Nephron progenitor cell (in vitro differentiated cells): ENCODE measurements at regions not wholly inside any gene's neighbourhood (a gene's known extent, or its start where the extent isn't known, plus 50 kb on each side); places are given as distances from the start of the nearest gene placed in this dataset.

Experiments
- DNase-seq: peaks from one replicate; pipeline ENCODE4 v3.0.0; 2021
- H3K27ac Mint-ChIP-seq: 2 replicates; pipeline ENCODE4 v1.8.0; 2021; ENCODE audit warnings: mild to moderate bottlenecking, moderate library complexity, mixed read lengths
- H3K27me3 Mint-ChIP-seq: 2 replicates; pipeline ENCODE4 v1.8.0; 2021; ENCODE audit warnings: mild to moderate bottlenecking, low read depth, mixed read lengths; ENCODE audit not compliant: poor library complexity
- H3K36me3 Mint-ChIP-seq: 2 replicates; pipeline ENCODE4 v1.8.0; 2021; ENCODE audit warnings: low read depth, mixed read lengths
- H3K4me1 Mint-ChIP-seq: 2 replicates; pipeline ENCODE4 v1.8.0; 2021; ENCODE audit warnings: mixed read lengths
- H3K4me3 Mint-ChIP-seq: 2 replicates; pipeline ENCODE4 v1.8.0; 2021; ENCODE audit warnings: mild to moderate bottlenecking, moderate library complexity, mixed read lengths
- H3K9me3 Mint-ChIP-seq: 2 replicates; pipeline ENCODE4 v1.8.0; 2021; ENCODE audit warnings: mild to moderate bottlenecking, moderate library complexity, mixed read lengths
- CTCF ChIP-seq: fragments of 200-600 bp; sonication (generic); IDR thresholded peaks from 2 replicates; pipeline ENCODE4 v1.5.0; 2021; ENCODE audit warnings: antibody characterized with exemption

- Mint-ChIP-seq H3K36me3 (no peaks in the 10 kb centered on the region), H3K27ac (no peak overlapping the region), H3K4me1 (peaks cover 19% of the 10 kb centered on the region), H3K4me3 (no peak overlapping the region), H3K9me3 (no peaks in the 10 kb centered on the region), H3K27me3 (peaks cover 2% of the 10 kb centered on the region)
- no peak for TF ChIP-seq CTCF
- DNase-seq = no peak
These were observed 302.0 kb upstream of the PRDM1 start for GRCh38 chr6:105784179-105784578.

- Mint-ChIP-seq H3K9me3 (no peaks in the 10 kb centered on the region), H3K4me1 (peaks cover 19% of the 10 kb centered on the region), H3K4me3 (no peak overlapping the region), H3K27me3 (peaks cover 5% of the 10 kb centered on the region), H3K27ac (no peak overlapping the region), H3K36me3 (no peaks in the 10 kb centered on the region)
- no peak for TF ChIP-seq CTCF
- DNase-seq = no peak
These were observed 302.7 kb upstream of the PRDM1 start for GRCh38 chr6:105783333-105783935.

- H3K4me1 Mint-ChIP-seq = peaks cover 19% of the 10 kb centered on the region
- no peak for TF ChIP-seq CTCF
- H3K27me3 Mint-ChIP-seq = peaks cover 9% of the 10 kb centered on the region
- no peak for DNase-seq
- peaks cover 11% of the 10 kb centered on the region for H3K9me3 Mint-ChIP-seq
- no peak overlapping the region for H3K4me3 Mint-ChIP-seq
- H3K36me3 Mint-ChIP-seq = peaks cover 7% of the 10 kb centered on the region
- no peak overlapping the region for H3K27ac Mint-ChIP-seq
These were observed 304.2 kb upstream of the PRDM1 start for GRCh38 chr6:105781915-105782314.

GRCh38 chr6:105781248-105781647, 304.9 kb upstream of the PRDM1 start:
- no peak for DNase-seq
- Mint-ChIP-seq H3K27me3 (peaks cover 9% of the 10 kb centered on the region), H3K9me3 (peaks cover 14% of the 10 kb centered on the region), H3K4me3 (no peak overlapping the region), H3K4me1 (peaks cover 19% of the 10 kb centered on the region), H3K27ac (no peak overlapping the region), H3K36me3 (peaks cover 7% of the 10 kb centered on the region)
- TF ChIP-seq CTCF = no peak

- H3K27me3 Mint-ChIP-seq = peaks cover 9% of the 10 kb centered on the region
- H3K36me3 Mint-ChIP-seq = peaks cover 11% of the 10 kb centered on the region
- no peak overlapping the region for H3K27ac Mint-ChIP-seq
- no peak overlapping the region for H3K4me3 Mint-ChIP-seq
- no peak for DNase-seq
- H3K9me3 Mint-ChIP-seq = peaks cover 21% of the 10 kb centered on the region
- no peak for TF ChIP-seq CTCF
- peaks cover 11% of the 10 kb centered on the region for H3K4me1 Mint-ChIP-seq
These were observed 305.8 kb upstream of the PRDM1 start for GRCh38 chr6:105780146-105780860.

- H3K36me3 Mint-ChIP-seq = peaks cover 17% of the 10 kb centered on the region
- H3K27ac Mint-ChIP-seq = no peak overlapping the region
- no peak for TF ChIP-seq CTCF
- DNase-seq = no peak
- peaks cover 33% of the 10 kb centered on the region for H3K9me3 Mint-ChIP-seq
- H3K4me1 Mint-ChIP-seq = peaks cover 4% of the 10 kb centered on the region
- peaks cover 7% of the 10 kb centered on the region for H3K27me3 Mint-ChIP-seq
- H3K4me3 Mint-ChIP-seq = no peak overlapping the region
These were observed 307.0 kb upstream of the PRDM1 start for GRCh38 chr6:105779110-105779509.
